BE2C (cell line): ENCODE measurements at regions not wholly inside any gene's neighbourhood (a gene's known extent, or its start where the extent isn't known, plus 50 kb on each side); places are given as distances from the start of the nearest gene placed in this dataset.

ENCODE experiments used
- DNase-seq: peaks from one replicate; pipeline ENCODE4 v3.0.0-alpha.2; 2020
- H3K27me3 ChIP-seq: fragments of 250-450 bp; sonication (Bioruptor Pico); 2 replicates; pipeline ENCODE4 v1.5.1; 2020; ENCODE audit warnings: mild to moderate bottlenecking
- H3K36me3 ChIP-seq: fragments of 250-450 bp; sonication (Bioruptor Pico); 2 replicates; pipeline ENCODE4 v1.5.1; 2020; ENCODE audit warnings: mild to moderate bottlenecking
- H3K4me1 ChIP-seq: fragments of 250-450 bp; sonication (Bioruptor Pico); 2 replicates; pipeline ENCODE4 v1.5.1; 2020
- H3K4me3 ChIP-seq: 2 replicates; pipeline ENCODE4 v1.5.1; 2011; ENCODE audit warnings: low read depth, low read length
- H3K9me3 ChIP-seq: fragments of 250-450 bp; sonication (Bioruptor Pico); 2 replicates; pipeline ENCODE4 v1.5.1; 2020
- CTCF ChIP-seq: IDR thresholded peaks from 2 replicates; pipeline ENCODE4 v1.5.1; 2012; ENCODE audit warnings: mild to moderate bottlenecking, low read depth, low read length

GRCh38 chr15:26314577-26314976 lies 451.4 kb upstream of the ATP10A start:
- Histone ChIP-seq H3K4me3 (no peak overlapping the region), H3K27me3 (no peaks in the 10 kb centered on the region), H3K9me3 (no peaks in the 10 kb centered on the region), H3K36me3 (no peaks in the 10 kb centered on the region), H3K4me1 (no peaks in the 10 kb centered on the region)
- DNase-seq: no peak
- no peak for TF ChIP-seq CTCF

GRCh38 chr15:26311710-26312236 lies 448.6 kb upstream of the ATP10A start:
- no peaks in the 10 kb centered on the region for H3K9me3 ChIP-seq
- no peak overlapping the region for H3K4me3 ChIP-seq
- H3K27me3 ChIP-seq: no peaks in the 10 kb centered on the region
- H3K36me3 ChIP-seq: no peaks in the 10 kb centered on the region
- DNase-seq: no peak
- TF ChIP-seq CTCF: no peak
- no peaks in the 10 kb centered on the region for H3K4me1 ChIP-seq

- Histone ChIP-seq H3K4me1 (no peaks in the 10 kb centered on the region), H3K27me3 (no peaks in the 10 kb centered on the region), H3K36me3 (no peaks in the 10 kb centered on the region), H3K9me3 (no peaks in the 10 kb centered on the region; the same call in 1 of the 2 replicates), H3K4me3 (no peak overlapping the region)
- no peak for TF ChIP-seq CTCF
- DNase-seq: no peak
Measured at GRCh38 chr15:26298659-26299170, 435.6 kb upstream of the ATP10A start.

GRCh38 chr15:26298010-26298658 lies 435.0 kb upstream of the ATP10A start:
- H3K9me3 ChIP-seq: no peaks in the 10 kb centered on the region; the same call in 1 of the 2 replicates
- H3K4me3 ChIP-seq: no peak overlapping the region
- no peaks in the 10 kb centered on the region for H3K27me3 ChIP-seq
- no peaks in the 10 kb centered on the region for H3K36me3 ChIP-seq
- H3K4me1 ChIP-seq: no peaks in the 10 kb centered on the region
- DNase-seq: no peak
- TF ChIP-seq CTCF: no peak

GRCh38 chr15:26295336-26296085 lies 432.4 kb upstream of the ATP10A start:
- Histone ChIP-seq H3K9me3 (no peaks in the 10 kb centered on the region; the same call in 1 of the 2 replicates), H3K4me3 (no peak overlapping the region), H3K36me3 (no peaks in the 10 kb centered on the region), H3K27me3 (no peaks in the 10 kb centered on the region), H3K4me1 (no peaks in the 10 kb centered on the region)
- DNase-seq: no peak
- TF ChIP-seq CTCF: no peak
